ENCODE measurements at regions not wholly inside any gene's neighbourhood (a gene's known extent, or its start where the extent isn't known, plus 50 kb on each side); places are given as distances from the start of the nearest gene placed in this dataset.

- Histone ChIP-seq H3K27me3 (no peaks in the 10 kb centered on the region), H3K27ac (no peak overlapping the region), H3K4me3 (no peak overlapping the region), H3K36me3 (replicated peaks in 1 of 2) (no peaks in the 10 kb centered on the region), H3K9me3 (replicated peaks in 1 of 3) (no peaks in the 10 kb centered on the region), H3K4me1 (replicated peaks in 1 of 2) (peaks cover 0 to 12% of the 10 kb centered on the region in 2 donors)
- TF ChIP-seq CTCF (IDR thresholded peaks at IDR 0.05) (no peak), POLR2A (IDR thresholded peaks at IDR 0.05) (no peak)
- intact Hi-C loops (cut with DNase I): no loop called here
- no peak for DNase-seq
- WGBS, 4 donors: 81 to 89% (median 85%) methylated on average over 5 of the region's 5 CpGs
These were observed 54.1 kb upstream of the ZNF366 start for GRCh38 chr5:72561148-72561972.

GRCh38 chr5:72559866-72560766, 52.9 kb upstream of the ZNF366 start:
- H3K4me3 ChIP-seq: no peak overlapping the region
- no peaks in the 10 kb centered on the region for H3K27me3 ChIP-seq
- WGBS, 4 donors: 72 to 80% (median 76%) methylated on average over 5 of the region's 5 CpGs
- intact Hi-C loops (cut with DNase I): no loop called here
- no peaks in the 10 kb centered on the region for H3K36me3 ChIP-seq (replicated peaks in 1 of 2)
- peak in 1 of 7 donors; percentile 14 for DNase-seq
- TF ChIP-seq POLR2A (IDR thresholded peaks at IDR 0.05): no peak
- no peak for TF ChIP-seq CTCF (IDR thresholded peaks at IDR 0.05)
- H3K9me3 ChIP-seq (replicated peaks in 1 of 3): no peaks in the 10 kb centered on the region
- H3K4me1 ChIP-seq (replicated peaks in 1 of 2): peaks cover 6 to 19% of the 10 kb centered on the region in 2 donors
- no peak overlapping the region for H3K27ac ChIP-seq

GRCh38 chr5:72558383-72558782, 51.2 kb upstream of the ZNF366 start:
- 72 to 92% (median 86%) methylated on average over 2 of the region's 2 CpGs for WGBS, 4 donors
- Histone ChIP-seq H3K27me3 (no peaks in the 10 kb centered on the region), H3K36me3 (replicated peaks in 1 of 2) (no peaks in the 10 kb centered on the region), H3K27ac (peak overlapping the region in 3 of 5 donors; percentile 24 to 86 (median 79)), H3K9me3 (replicated peaks in 1 of 3) (no peaks in the 10 kb centered on the region), H3K4me1 (replicated peaks in 1 of 2) (peaks cover 6 to 19% of the 10 kb centered on the region in 2 donors), H3K4me3 (no peak overlapping the region)
- intact Hi-C loops (cut with DNase I): no loop called here
- TF ChIP-seq CTCF (IDR thresholded peaks at IDR 0.05) (no peak), POLR2A (IDR thresholded peaks at IDR 0.05) (no peak)
- no peak for DNase-seq

GRCh38 chr5:72558046-72558336, 50.8 kb upstream of the ZNF366 start:
- H3K4me3 ChIP-seq: no peak overlapping the region
- peak overlapping the region in 4 of 5 donors; percentile 24 to 86 (median 62) for H3K27ac ChIP-seq
- H3K9me3 ChIP-seq (replicated peaks in 1 of 3): no peaks in the 10 kb centered on the region
- H3K36me3 ChIP-seq (replicated peaks in 1 of 2): no peaks in the 10 kb centered on the region
- DNase-seq: peak in 3 of 7 donors; percentile 13 to 17 (median 15)
- no peak for TF ChIP-seq CTCF (IDR thresholded peaks at IDR 0.05)
- TF ChIP-seq POLR2A (IDR thresholded peaks at IDR 0.05): no peak
- 75 to 86% (median 79%) methylated on average over 11 of the region's 11 CpGs for WGBS, 4 donors
- peaks cover 6 to 19% of the 10 kb centered on the region in 2 donors for H3K4me1 ChIP-seq (replicated peaks in 1 of 2)
- H3K27me3 ChIP-seq: no peaks in the 10 kb centered on the region
- intact Hi-C loops (cut with DNase I): no loop called here
